ENCODE measurements at regions not wholly inside any gene's neighbourhood (a gene's known extent, or its start where the extent isn't known, plus 50 kb on each side); places are given as distances from the start of the nearest gene placed in this dataset.

GRCh38 chr10:131638049-131638879 is 262.5 kb upstream of the PPP2R2D start:
- DNase-seq = no peak

- no peak for DNase-seq
Measured at GRCh38 chr10:131638880-131639278, 261.9 kb upstream of the PPP2R2D start.

- no peak for DNase-seq
Measured at GRCh38 chr10:131640045-131640644, 260.7 kb upstream of the PPP2R2D start.

- DNase-seq = no peak
Measured at GRCh38 chr10:131641231-131641630, 259.6 kb upstream of the PPP2R2D start.

GRCh38 chr10:131641898-131642297 is 258.9 kb upstream of the PPP2R2D start:
- no peak for DNase-seq

GRCh38 chr10:131642966-131643365 is 257.8 kb upstream of the PPP2R2D start:
- no peak for DNase-seq

GRCh38 chr10:131644289-131644688 is 256.5 kb upstream of the PPP2R2D start:
- no peak for DNase-seq

- DNase-seq = no peak
Measured at GRCh38 chr10:131644864-131645658, 255.7 kb upstream of the PPP2R2D start.

GRCh38 chr10:131645756-131646155 is 255.1 kb upstream of the PPP2R2D start:
- DNase-seq = no peak

- DNase-seq = no peak
Measured at GRCh38 chr10:131646551-131647525, 254.0 kb upstream of the PPP2R2D start.

GRCh38 chr10:131647789-131648188 is 253.0 kb upstream of the PPP2R2D start:
- no peak for DNase-seq

- no peak for DNase-seq
Measured at GRCh38 chr10:131648386-131649020, 252.3 kb upstream of the PPP2R2D start.

GRCh38 chr10:131649617-131650016 is 251.2 kb upstream of the PPP2R2D start:
- no peak for DNase-seq

GRCh38 chr10:131650169-131650705 is 250.6 kb upstream of the PPP2R2D start:
- no peak for DNase-seq

- no peak for DNase-seq
Measured at GRCh38 chr10:131650771-131651673, 249.8 kb upstream of the PPP2R2D start.

- no peak for DNase-seq
Measured at GRCh38 chr10:131651674-131652437, 249.0 kb upstream of the PPP2R2D start.

- no peak for DNase-seq
Measured at GRCh38 chr10:131652438-131653139, 248.2 kb upstream of the PPP2R2D start.

GRCh38 chr10:131653140-131653539 is 247.7 kb upstream of the PPP2R2D start:
- DNase-seq = no peak

Measured in stimulated activated CD4-positive, alpha-beta T cell treated with anti-CD3 and anti-CD28 coated beads, Interleukin-4, amount 100 ng/mL, for 1 hour (primary cell).